ENCODE measurements at regions not wholly inside any gene's neighbourhood (a gene's known extent, or its start where the extent isn't known, plus 50 kb on each side); places are given as distances from the start of the nearest gene placed in this dataset.
"Not testable (repeated sequence)": the region's sequence is repeated elsewhere in the genome, so short reads cannot be mapped to it uniquely, and the experiment has no call there.

- DNase-seq (ENCODE audit: low read depth in 1 of 2, low spot score in 1 of 2) = no peak
Measured at GRCh38 chrX:121283921-121284320, 236.5 kb downstream of the GLUD2 start.

GRCh38 chrX:121298499-121298898 lies 251.1 kb downstream of the GLUD2 start:
- no peak for DNase-seq (ENCODE audit: low read depth in 1 of 2, low spot score in 1 of 2)

GRCh38 chrX:121301356-121301755 lies 253.9 kb downstream of the GLUD2 start:
- no peak for DNase-seq (ENCODE audit: low read depth in 1 of 2, low spot score in 1 of 2)

GRCh38 chrX:121301822-121302221 lies 254.4 kb downstream of the GLUD2 start:
- no peak for DNase-seq (ENCODE audit: low read depth in 1 of 2, low spot score in 1 of 2)

- DNase-seq (ENCODE audit: low read depth in 1 of 2, low spot score in 1 of 2) = no peak
Measured at GRCh38 chrX:121307449-121307848, 260.0 kb downstream of the GLUD2 start.

GRCh38 chrX:121308276-121308805 lies 260.9 kb downstream of the GLUD2 start:
- peak in 1 of 2 donors; percentile 18 for DNase-seq (ENCODE audit: low read depth in 1 of 2, low spot score in 1 of 2)

- no peak for DNase-seq (ENCODE audit: low read depth in 1 of 2, low spot score in 1 of 2)
Measured at GRCh38 chrX:121310820-121311219, 263.4 kb downstream of the GLUD2 start.

- DNase-seq (ENCODE audit: low read depth in 1 of 2, low spot score in 1 of 2) = no peak
Measured at GRCh38 chrX:121320441-121320840, 273.0 kb downstream of the GLUD2 start.

GRCh38 chrX:121322159-121322558 lies 274.7 kb downstream of the GLUD2 start:
- DNase-seq (ENCODE audit: low read depth in 1 of 2, low spot score in 1 of 2) = no peak

- no peak for DNase-seq (ENCODE audit: low read depth in 1 of 2, low spot score in 1 of 2)
Measured at GRCh38 chrX:121323337-121323736, 275.9 kb downstream of the GLUD2 start.

GRCh38 chrX:121333942-121334341 lies 286.5 kb downstream of the GLUD2 start:
- DNase-seq (ENCODE audit: low read depth in 1 of 2, low spot score in 1 of 2) = no peak

GRCh38 chrX:121336831-121337421 lies 289.5 kb downstream of the GLUD2 start:
- DNase-seq (ENCODE audit: low read depth in 1 of 2, low spot score in 1 of 2) = no peak

- no peak for DNase-seq (ENCODE audit: low read depth in 1 of 2, low spot score in 1 of 2)
Measured at GRCh38 chrX:121337816-121338215, 290.4 kb downstream of the GLUD2 start.

- no peak for DNase-seq (ENCODE audit: low read depth in 1 of 2, low spot score in 1 of 2)
Measured at GRCh38 chrX:121349263-121349662, 301.9 kb downstream of the GLUD2 start.

- DNase-seq (ENCODE audit: low read depth in 1 of 2, low spot score in 1 of 2) = no peak
Measured at GRCh38 chrX:121356139-121356849, 308.9 kb downstream of the GLUD2 start.

GRCh38 chrX:121356850-121357171 lies 309.4 kb downstream of the GLUD2 start:
- no peak for DNase-seq (ENCODE audit: low read depth in 1 of 2, low spot score in 1 of 2)

GRCh38 chrX:121360280-121360679 lies 312.9 kb downstream of the GLUD2 start:
- no peak for DNase-seq (ENCODE audit: low read depth in 1 of 2, low spot score in 1 of 2)

GRCh38 chrX:121365572-121366161 lies 318.3 kb downstream of the GLUD2 start:
- DNase-seq (ENCODE audit: low read depth in 1 of 2, low spot score in 1 of 2) = no peak

- DNase-seq (ENCODE audit: low read depth in 1 of 2, low spot score in 1 of 2) = no peak
Measured at GRCh38 chrX:121374471-121374870, 327.1 kb downstream of the GLUD2 start.

GRCh38 chrX:121381915-121382314 lies 334.5 kb downstream of the GLUD2 start:
- DNase-seq (ENCODE audit: low read depth in 1 of 2, low spot score in 1 of 2) = not testable (repeated sequence)

GRCh38 chrX:121389976-121390714 lies 342.7 kb downstream of the GLUD2 start:
- DNase-seq (ENCODE audit: low read depth in 1 of 2, low spot score in 1 of 2) = no peak

- DNase-seq (ENCODE audit: low read depth in 1 of 2, low spot score in 1 of 2) = no peak
Measured at GRCh38 chrX:121405826-121406225, 358.4 kb downstream of the GLUD2 start.
